ENCODE measurements at regions not wholly inside any gene's neighbourhood (a gene's known extent, or its start where the extent isn't known, plus 50 kb on each side); places are given as distances from the start of the nearest gene placed in this dataset.
"Not testable (repeated sequence)": the region's sequence is repeated elsewhere in the genome, so short reads cannot be mapped to it uniquely, and the experiment has no call there.

GRCh38 chr1:5686925-5687706 lies 305.1 kb downstream of the NPHP4 start:
- DNase-seq (ENCODE audit: low read depth) = no peak

GRCh38 chr1:5686195-5686594 lies 306.0 kb downstream of the NPHP4 start:
- no peak for DNase-seq (ENCODE audit: low read depth)

GRCh38 chr1:5685446-5686040 lies 306.7 kb downstream of the NPHP4 start:
- DNase-seq (ENCODE audit: low read depth) = no peak

- DNase-seq (ENCODE audit: low read depth) = no peak
These were observed 307.4 kb downstream of the NPHP4 start for GRCh38 chr1:5684791-5685190.

- DNase-seq (ENCODE audit: low read depth) = no peak
These were observed 308.8 kb downstream of the NPHP4 start for GRCh38 chr1:5683446-5683845.

- DNase-seq (ENCODE audit: low read depth) = no peak
These were observed 309.5 kb downstream of the NPHP4 start for GRCh38 chr1:5682626-5683225.

- DNase-seq (ENCODE audit: low read depth) = no peak
These were observed 310.6 kb downstream of the NPHP4 start for GRCh38 chr1:5681654-5682053.

GRCh38 chr1:5680600-5680999 lies 311.6 kb downstream of the NPHP4 start:
- DNase-seq (ENCODE audit: low read depth) = no peak

GRCh38 chr1:5678759-5679158 lies 313.5 kb downstream of the NPHP4 start:
- DNase-seq (ENCODE audit: low read depth) = no peak

GRCh38 chr1:5672355-5672754 lies 319.9 kb downstream of the NPHP4 start:
- DNase-seq (ENCODE audit: low read depth) = not testable (repeated sequence)

GRCh38 chr1:5670590-5671350 lies 321.5 kb downstream of the NPHP4 start:
- DNase-seq (ENCODE audit: low read depth) = no peak

GRCh38 chr1:5667513-5668325 lies 324.5 kb downstream of the NPHP4 start:
- no peak for DNase-seq (ENCODE audit: low read depth)

- no peak for DNase-seq (ENCODE audit: low read depth)
These were observed 327.0 kb downstream of the NPHP4 start for GRCh38 chr1:5664906-5665875.

GRCh38 chr1:5664081-5664768 lies 328.0 kb downstream of the NPHP4 start:
- DNase-seq (ENCODE audit: low read depth) = no peak

GRCh38 chr1:5662744-5663126 lies 329.5 kb downstream of the NPHP4 start:
- DNase-seq (ENCODE audit: low read depth) = no peak

- no peak for DNase-seq (ENCODE audit: low read depth)
These were observed 330.0 kb downstream of the NPHP4 start for GRCh38 chr1:5662086-5662743.

GRCh38 chr1:5661196-5662085 lies 330.8 kb downstream of the NPHP4 start:
- DNase-seq (ENCODE audit: low read depth) = no peak

- DNase-seq (ENCODE audit: low read depth) = no peak
These were observed 331.9 kb downstream of the NPHP4 start for GRCh38 chr1:5660141-5660935.

Measured in amniotic epithelial cell (primary cell).